GM12865 (cell line): ENCODE measurements at regions not wholly inside any gene's neighbourhood (a gene's known extent, or its start where the extent isn't known, plus 50 kb on each side); places are given as distances from the start of the nearest gene placed in this dataset.

Experiments
- DNase-seq: peaks from one replicate; pipeline ENCODE4 v3.0.0; 2010; ENCODE audit warnings: low read depth
- H3K4me3 ChIP-seq: 2 replicates; pipeline ENCODE4 v1.5.1; 2011; ENCODE audit warnings: mild to moderate bottlenecking, low read depth, low read length, control low read depth
- CTCF ChIP-seq: IDR thresholded peaks from 2 replicates; pipeline ENCODE4 v1.5.1; 2011; ENCODE audit warnings: low read length, control low read depth, low read depth, inconsistent platforms; ENCODE audit not compliant: insufficient read depth; ENCODE audit errors: missing control alignments

- DNase-seq = no peak
- no peak for TF ChIP-seq CTCF
- no peak overlapping the region for H3K4me3 ChIP-seq
These were observed 697.3 kb downstream of the NR2F2 start for GRCh38 chr15:97027772-97028171.

- DNase-seq = no peak
- no peak overlapping the region for H3K4me3 ChIP-seq
- no peak for TF ChIP-seq CTCF
These were observed 699.8 kb downstream of the NR2F2 start for GRCh38 chr15:97030251-97030650.

- DNase-seq = no peak
- H3K4me3 ChIP-seq = no peak overlapping the region
- no peak for TF ChIP-seq CTCF
These were observed 705.8 kb downstream of the NR2F2 start for GRCh38 chr15:97036301-97036700.

- no peak overlapping the region for H3K4me3 ChIP-seq
- no peak for TF ChIP-seq CTCF
- DNase-seq = no peak
These were observed 706.6 kb downstream of the NR2F2 start for GRCh38 chr15:97037080-97037479.

GRCh38 chr15:97045666-97046421 lies 715.3 kb downstream of the NR2F2 start:
- TF ChIP-seq CTCF = no peak
- DNase-seq = no peak
- no peak overlapping the region for H3K4me3 ChIP-seq

GRCh38 chr15:97052513-97052912 lies 722.0 kb downstream of the NR2F2 start:
- no peak for DNase-seq
- no peak for TF ChIP-seq CTCF
- H3K4me3 ChIP-seq = no peak overlapping the region

GRCh38 chr15:97053635-97054034 lies 723.1 kb downstream of the NR2F2 start:
- no peak overlapping the region for H3K4me3 ChIP-seq
- DNase-seq = no peak
- no peak for TF ChIP-seq CTCF
